ENCODE measurements at regions not wholly inside any gene's neighbourhood (a gene's known extent, or its start where the extent isn't known, plus 50 kb on each side); places are given as distances from the start of the nearest gene placed in this dataset.

GRCh38 chr13:82962397-82962796 lies 919.9 kb downstream of the SLITRK1 start:
- TF ChIP-seq CTCF (IDR thresholded peaks at IDR 0.05) (no peak), POLR2AphosphoS5 (IDR thresholded peaks at IDR 0.05) (no peak)

Data from sigmoid colon (tissue), 4 donors.